MM.1S (cell line): ENCODE measurements at regions not wholly inside any gene's neighbourhood (a gene's known extent, or its start where the extent isn't known, plus 50 kb on each side); places are given as distances from the start of the nearest gene placed in this dataset.
"Not testable (repeated sequence)": the region's sequence is repeated elsewhere in the genome, so short reads cannot be mapped to it uniquely, and the experiment has no call there.

Experiments
- DNase-seq: peaks from one replicate; pipeline ENCODE4 v3.0.0-alpha.2; 2015
- H2AFZ ChIP-seq: fragments of 300-600 bp; sonication (generic); 2 replicates; pipeline ENCODE4 v1.6.0; 2016; ENCODE audit warnings: antibody characterized with exemption, low read length
- H3F3A ChIP-seq: fragments of 300-600 bp; sonication (generic); 2 replicates; pipeline ENCODE4 v1.6.1; 2016; ENCODE audit warnings: mild to moderate bottlenecking, antibody characterized with exemption, low read length, moderate library complexity, mixed read lengths; ENCODE audit not compliant: insufficient read depth
- H3K27ac ChIP-seq: fragments of 300-600 bp; sonication (generic); 2 replicates; pipeline ENCODE4 v1.5.1; 2016; ENCODE audit warnings: mild to moderate bottlenecking, low read length
- H3K27me3 ChIP-seq: fragments of 300-600 bp; sonication (generic); replicated peaks from 2 replicates; pipeline ENCODE4 v1.6.0; 2016; ENCODE audit warnings: low read length; ENCODE audit not compliant: insufficient read depth
- H3K36me3 ChIP-seq: fragments of 300-600 bp; sonication (generic); replicated peaks from 2 replicates; pipeline ENCODE4 v1.6.1; 2016; ENCODE audit warnings: mild to moderate bottlenecking, low read length, mixed read lengths; ENCODE audit not compliant: insufficient read depth
- H3K4me1 ChIP-seq: fragments of 300-600 bp; sonication (generic); 2 replicates; pipeline ENCODE4 v1.6.1; 2016; ENCODE audit warnings: low read length, mixed read lengths
- H3K4me2 ChIP-seq: fragments of 300-600 bp; sonication (generic); 2 replicates; pipeline ENCODE4 v1.6.0; 2016; ENCODE audit warnings: low read depth, low read length
- H3K4me3 ChIP-seq: fragments of 300-600 bp; sonication (generic); 2 replicates; pipeline ENCODE4 v1.5.1; 2016; ENCODE audit warnings: low read length, mixed read lengths
- H3K79me2 ChIP-seq: fragments of 300-600 bp; sonication (generic); 2 replicates; pipeline ENCODE4 v1.6.1; 2016; ENCODE audit warnings: mixed run types, low read length, mixed read lengths
- H3K9ac ChIP-seq: fragments of 300-600 bp; sonication (generic); 2 replicates; pipeline ENCODE4 v1.6.1; 2016; ENCODE audit warnings: low read length, mixed read lengths
- H3K9me2 ChIP-seq: fragments of 300-600 bp; sonication (generic); replicated peaks from 2 replicates; pipeline ENCODE4 v1.6.1; 2016; ENCODE audit warnings: mild to moderate bottlenecking, low read length, mixed read lengths; ENCODE audit not compliant: insufficient read depth
- H3K9me3 ChIP-seq: fragments of 300-600 bp; sonication (generic); replicated peaks from 2 replicates; pipeline ENCODE4 v1.6.1; 2016; ENCODE audit warnings: mild to moderate bottlenecking, low read length, mixed read lengths; ENCODE audit not compliant: insufficient read depth
- H4K20me1 ChIP-seq: fragments of 300-600 bp; sonication (generic); 2 replicates; pipeline ENCODE4 v1.6.1; 2016; ENCODE audit warnings: mild to moderate bottlenecking, low read length, moderate library complexity, mixed read lengths; ENCODE audit not compliant: insufficient read depth
- EZH2 ChIP-seq: fragments of 300-600 bp; sonication (generic); optimal IDR thresholded peaks from 2 replicates; pipeline ENCODE3; 2017; ENCODE audit warnings: low read depth, mild to moderate bottlenecking, antibody characterized with exemption, low read length, mixed read lengths
- EZH2phosphoT487 ChIP-seq: fragments of 300-600 bp; sonication (generic); IDR thresholded peaks from 2 replicates; pipeline ENCODE4 v1.6.1; 2018; ENCODE audit warnings: antibody characterized with exemption, low read length
- TF ChIP-seq, protein P1 (sequence below): fragments of 300-600 bp; sonication (generic); IDR thresholded peaks from 2 replicates; pipeline ENCODE4 v1.5.1; 2016; ENCODE audit warnings: antibody characterized with exemption, low read length, mixed read lengths

DNA sequence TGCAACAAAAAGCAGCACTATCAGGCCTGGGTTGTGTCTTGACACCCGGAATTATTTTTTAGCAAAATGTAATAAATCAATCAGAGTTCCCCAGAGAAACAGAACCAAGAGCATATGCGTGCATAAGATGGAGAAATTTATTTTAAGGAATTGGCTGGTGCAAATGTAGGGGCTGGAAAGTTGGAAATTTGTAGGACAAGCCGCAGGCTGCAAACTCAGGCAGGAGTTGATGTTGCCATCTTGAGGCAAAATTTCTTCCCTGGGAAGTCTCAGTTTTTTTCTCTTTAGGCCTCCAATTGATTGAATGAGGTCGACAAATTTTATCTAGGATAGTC is 158.9 kb upstream of the FAM20A start:
- Histone ChIP-seq H3K79me2 (no peaks in the 10 kb centered on the region), H3K36me3 (no peaks in the 10 kb centered on the region), H4K20me1 (no peaks in the 10 kb centered on the region), H2AFZ (no peak overlapping the region), H3K4me3 (no peak overlapping the region), H3K4me2 (peak overlapping the region; percentile 65; the same call in 1 of the 2 replicates), H3K27ac (no peak overlapping the region), H3K9me2 (no peaks in the 10 kb centered on the region), H3K9ac (no peak overlapping the region), H3K4me1 (peaks cover 4% of the 10 kb centered on the region; the same call in 1 of the 2 replicates), H3K27me3 (no peaks in the 10 kb centered on the region), H3F3A (no peaks in the 10 kb centered on the region), H3K9me3 (no peaks in the 10 kb centered on the region)
- TF ChIP-seq, protein P1, sequence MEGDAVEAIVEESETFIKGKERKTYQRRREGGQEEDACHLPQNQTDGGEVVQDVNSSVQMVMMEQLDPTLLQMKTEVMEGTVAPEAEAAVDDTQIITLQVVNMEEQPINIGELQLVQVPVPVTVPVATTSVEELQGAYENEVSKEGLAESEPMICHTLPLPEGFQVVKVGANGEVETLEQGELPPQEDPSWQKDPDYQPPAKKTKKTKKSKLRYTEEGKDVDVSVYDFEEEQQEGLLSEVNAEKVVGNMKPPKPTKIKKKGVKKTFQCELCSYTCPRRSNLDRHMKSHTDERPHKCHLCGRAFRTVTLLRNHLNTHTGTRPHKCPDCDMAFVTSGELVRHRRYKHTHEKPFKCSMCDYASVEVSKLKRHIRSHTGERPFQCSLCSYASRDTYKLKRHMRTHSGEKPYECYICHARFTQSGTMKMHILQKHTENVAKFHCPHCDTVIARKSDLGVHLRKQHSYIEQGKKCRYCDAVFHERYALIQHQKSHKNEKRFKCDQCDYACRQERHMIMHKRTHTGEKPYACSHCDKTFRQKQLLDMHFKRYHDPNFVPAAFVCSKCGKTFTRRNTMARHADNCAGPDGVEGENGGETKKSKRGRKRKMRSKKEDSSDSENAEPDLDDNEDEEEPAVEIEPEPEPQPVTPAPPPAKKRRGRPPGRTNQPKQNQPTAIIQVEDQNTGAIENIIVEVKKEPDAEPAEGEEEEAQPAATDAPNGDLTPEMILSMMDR = no peak
- TF ChIP-seq EZH2phosphoT487 (no peak), EZH2 (no peak)
- DNase-seq = no peak

DNA sequence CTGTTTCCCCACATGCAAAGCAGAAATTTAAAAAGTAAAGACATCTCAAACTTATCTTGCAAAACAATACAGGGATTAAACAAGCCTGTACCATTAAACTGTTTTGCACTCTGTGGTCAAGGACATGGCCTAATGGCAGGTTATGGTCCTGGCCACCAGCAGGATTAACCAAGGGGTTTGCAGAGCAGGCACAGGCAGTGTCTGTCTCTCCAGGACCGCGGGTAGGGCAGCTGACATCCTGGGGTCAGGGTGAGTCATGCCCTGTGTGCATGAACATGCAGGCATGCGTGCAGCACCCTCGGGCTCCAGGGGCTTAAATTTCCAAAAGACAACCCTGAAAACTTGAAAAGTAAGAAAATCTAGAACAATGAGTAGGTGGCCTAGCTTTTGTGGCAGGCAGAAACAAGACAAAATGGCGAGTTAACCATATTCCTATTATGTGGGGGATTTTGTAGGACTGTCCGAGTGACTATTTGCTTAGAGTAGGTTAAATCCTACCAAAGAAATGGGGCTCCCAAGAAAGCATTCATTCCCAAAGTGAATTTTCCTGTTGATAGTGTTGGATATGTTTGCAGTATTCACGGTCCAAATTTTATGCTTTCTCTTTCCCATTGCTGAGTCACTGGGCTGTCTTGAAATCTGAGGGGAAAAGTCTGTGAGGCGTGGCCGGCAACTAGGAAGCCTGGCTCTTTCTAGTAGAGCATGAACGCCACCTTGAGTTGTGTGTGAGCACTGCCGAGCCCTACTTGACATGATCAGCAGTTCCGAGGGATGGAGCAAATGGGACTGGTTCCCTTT is 158.4 kb upstream of the FAM20A start:
- Histone ChIP-seq H3K4me3 (peak overlapping the region; percentile 51), H4K20me1 (no peaks in the 10 kb centered on the region), H3K27ac (peak overlapping the region; percentile 19; the same call in 1 of the 2 replicates), H3K4me2 (peak overlapping the region; percentile 65), H3K36me3 (no peaks in the 10 kb centered on the region), H2AFZ (peak overlapping the region; percentile 56), H3K27me3 (no peaks in the 10 kb centered on the region), H3K9me2 (no peaks in the 10 kb centered on the region), H3K9me3 (no peaks in the 10 kb centered on the region), H3F3A (no peaks in the 10 kb centered on the region), H3K4me1 (peaks cover 4% of the 10 kb centered on the region; the same call in 1 of the 2 replicates), H3K79me2 (no peaks in the 10 kb centered on the region), H3K9ac (peak overlapping the region; percentile 39)
- TF ChIP-seq EZH2 (no peak), EZH2phosphoT487 (no peak)
- TF ChIP-seq, protein P1 = peak; percentile 94
- DNase-seq = peak; percentile 88

DNA sequence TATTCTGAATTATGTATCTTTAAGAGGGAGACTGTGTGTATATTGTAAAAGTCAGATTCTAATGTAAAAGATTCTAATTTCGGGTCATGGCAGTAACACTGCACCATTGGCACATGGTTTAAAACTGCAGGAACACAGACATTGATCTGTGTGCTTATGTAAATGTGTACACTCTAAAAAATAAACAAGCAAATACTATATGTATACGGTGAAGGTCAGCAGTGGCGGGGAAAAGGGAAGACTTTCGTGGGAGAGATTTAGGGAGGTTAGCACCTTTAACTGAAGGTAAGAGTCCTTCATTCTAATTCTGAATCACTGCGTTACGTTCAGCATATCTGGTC is 157.8 kb upstream of the FAM20A start:
- H3K27me3 ChIP-seq = no peaks in the 10 kb centered on the region
- TF ChIP-seq EZH2 = no peak
- TF ChIP-seq, protein P1 = no peak
- TF ChIP-seq EZH2phosphoT487 = no peak
- H3K9me3 ChIP-seq = no peaks in the 10 kb centered on the region
- H3F3A ChIP-seq = no peaks in the 10 kb centered on the region
- no peak overlapping the region for H3K4me3 ChIP-seq
- H3K79me2 ChIP-seq = no peaks in the 10 kb centered on the region
- peaks cover 4% of the 10 kb centered on the region; the same call in 1 of the 2 replicates for H3K4me1 ChIP-seq
- peak overlapping the region; percentile 56 for H2AFZ ChIP-seq
- H3K9me2 ChIP-seq = no peaks in the 10 kb centered on the region
- DNase-seq = no peak
- no peak overlapping the region for H3K9ac ChIP-seq
- H3K27ac ChIP-seq = no peak overlapping the region
- H4K20me1 ChIP-seq = no peaks in the 10 kb centered on the region
- no peaks in the 10 kb centered on the region for H3K36me3 ChIP-seq
- peak overlapping the region; percentile 65; the same call in 1 of the 2 replicates for H3K4me2 ChIP-seq

DNA sequence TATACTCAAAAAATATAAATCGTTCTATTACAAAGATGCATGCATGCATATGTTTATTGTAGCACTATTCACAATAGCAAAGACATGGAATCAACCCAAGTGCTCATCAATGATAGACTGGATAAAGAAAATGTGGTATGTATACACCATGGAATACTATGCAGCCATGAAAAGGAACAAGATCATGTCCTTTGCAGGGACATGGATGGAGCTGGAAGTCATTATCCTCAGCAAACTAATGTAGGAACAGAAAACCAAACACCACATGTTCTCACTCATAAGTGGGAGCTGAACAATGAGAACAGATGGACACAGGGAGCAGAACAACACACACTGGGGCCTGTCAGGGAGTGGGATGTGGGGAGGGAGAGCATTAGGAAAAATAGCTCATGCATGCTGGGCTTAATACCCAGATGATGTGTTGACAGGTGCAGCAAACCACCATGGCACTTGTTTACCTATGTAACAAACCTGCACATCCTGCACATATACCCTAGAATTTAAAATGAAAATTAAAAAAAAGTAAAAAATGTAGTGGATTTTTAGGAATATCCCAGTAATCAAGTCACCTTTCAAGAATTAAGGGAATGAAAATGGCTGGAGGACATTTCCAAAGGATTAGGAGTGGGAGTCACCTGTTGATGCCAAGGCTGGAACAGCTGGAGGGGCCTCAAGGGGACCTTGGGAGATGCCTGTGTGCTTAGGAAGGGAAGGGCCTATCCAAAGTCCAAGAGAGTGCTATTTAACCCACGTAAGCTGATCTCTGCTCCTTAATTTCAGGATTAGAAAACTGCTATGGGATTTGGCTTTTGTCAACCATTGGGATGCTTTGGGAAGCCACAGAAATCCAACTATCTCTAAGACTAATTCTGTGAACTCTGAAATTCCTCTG is 156.9 kb upstream of the FAM20A start:
- not testable (repeated sequence) for H3K4me1 ChIP-seq, H3K36me3 ChIP-seq, H3K79me2 ChIP-seq, H3K9ac ChIP-seq, H3F3A ChIP-seq, H3K4me3 ChIP-seq, H3K27me3 ChIP-seq, H4K20me1 ChIP-seq, DNase-seq, H2AFZ ChIP-seq, H3K4me2 ChIP-seq, H3K9me3 ChIP-seq, H3K27ac ChIP-seq, H3K9me2 ChIP-seq
